Ovary (tissue), 3 donors: ENCODE measurements at regions not wholly inside any gene's neighbourhood (a gene's known extent, or its start where the extent isn't known, plus 50 kb on each side); places are given as distances from the start of the nearest gene placed in this dataset.
"Not testable (repeated sequence)": the region's sequence is repeated elsewhere in the genome, so short reads cannot be mapped to it uniquely, and the experiment has no call there.

Source experiments
- CTCF ChIP-seq, 3 donors: fragments of 450-650 bp in 2 of 3; fragments of 200-600 bp in 1 of 3; IDR thresholded peaks; one replicate each; pipeline versions ENCODE4 v1.5.1 to v1.8.0; 2016 to 2022; ENCODE audit warnings: antibody characterized with exemption in 3 of 3, mild to moderate bottlenecking in 1 of 3
- EP300 ChIP-seq: sonication (generic); formaldehyde crosslinking; IDR thresholded peaks from one replicate; pipeline ENCODE4 v1.6.1; 2017; ENCODE audit warnings: antibody characterized with exemption
- donor health status: DM: no; HTN: no; CAD: no.

DNA sequence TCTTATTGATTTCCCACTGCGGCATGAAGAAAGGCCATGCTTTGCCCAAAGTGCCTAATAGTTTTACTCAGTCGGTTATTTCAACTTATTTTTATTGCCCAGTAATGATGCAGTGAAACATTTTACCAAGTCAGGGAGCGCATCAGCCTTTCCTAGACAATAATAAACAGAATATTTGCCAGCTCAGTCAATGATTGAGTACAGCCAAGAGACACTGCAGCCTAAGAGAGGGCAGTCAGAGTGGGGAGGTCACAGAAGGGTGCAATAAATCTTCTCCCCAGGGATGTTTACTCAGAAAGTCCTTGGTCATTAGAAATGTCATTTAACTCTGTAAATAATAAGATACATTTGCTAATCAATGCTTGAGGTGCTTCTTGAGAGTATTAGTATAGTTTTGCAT is 271.0 kb downstream of the SPATA31A7 start:
- not testable (repeated sequence) for TF ChIP-seq CTCF (IDR thresholded peaks at IDR 0.05); EP300
